Osteocyte (in vitro differentiated cells): ENCODE measurements at regions not wholly inside any gene's neighbourhood (a gene's known extent, or its start where the extent isn't known, plus 50 kb on each side); places are given as distances from the start of the nearest gene placed in this dataset.

Source experiments
- DNase-seq: peaks from one replicate; pipeline ENCODE4 v3.0.0; 2021; ENCODE audit warnings: mixed read lengths; ENCODE audit not compliant: unreplicated experiment; ENCODE audit errors: extremely low spot score
- H3K27ac Mint-ChIP-seq: one replicate; pipeline ENCODE4 v1.8.0; 2021; ENCODE audit warnings: mild to moderate bottlenecking, mixed read lengths; ENCODE audit not compliant: unreplicated experiment
- H3K27me3 Mint-ChIP-seq: one replicate; pipeline ENCODE4 v1.8.0; 2021; ENCODE audit warnings: mixed read lengths; ENCODE audit not compliant: unreplicated experiment
- H3K36me3 Mint-ChIP-seq: one replicate; pipeline ENCODE4 v1.8.0; 2021; ENCODE audit warnings: mixed read lengths; ENCODE audit not compliant: unreplicated experiment
- H3K4me1 Mint-ChIP-seq: one replicate; pipeline ENCODE4 v1.8.0; 2021; ENCODE audit warnings: mixed read lengths; ENCODE audit not compliant: unreplicated experiment
- H3K4me3 Mint-ChIP-seq: one replicate; pipeline ENCODE4 v1.8.0; 2021; ENCODE audit warnings: mild to moderate bottlenecking, moderate library complexity, mixed read lengths; ENCODE audit not compliant: unreplicated experiment
- H3K9me3 Mint-ChIP-seq: one replicate; pipeline ENCODE4 v1.8.0; 2021; ENCODE audit warnings: mixed read lengths; ENCODE audit not compliant: unreplicated experiment
- CTCF ChIP-seq: fragments of 200-600 bp; sonication (generic); IDR thresholded peaks from 2 replicates; pipeline ENCODE4 v1.5.0; 2021; ENCODE audit warnings: antibody characterized with exemption, mild to moderate bottlenecking, moderate library complexity

DNA sequence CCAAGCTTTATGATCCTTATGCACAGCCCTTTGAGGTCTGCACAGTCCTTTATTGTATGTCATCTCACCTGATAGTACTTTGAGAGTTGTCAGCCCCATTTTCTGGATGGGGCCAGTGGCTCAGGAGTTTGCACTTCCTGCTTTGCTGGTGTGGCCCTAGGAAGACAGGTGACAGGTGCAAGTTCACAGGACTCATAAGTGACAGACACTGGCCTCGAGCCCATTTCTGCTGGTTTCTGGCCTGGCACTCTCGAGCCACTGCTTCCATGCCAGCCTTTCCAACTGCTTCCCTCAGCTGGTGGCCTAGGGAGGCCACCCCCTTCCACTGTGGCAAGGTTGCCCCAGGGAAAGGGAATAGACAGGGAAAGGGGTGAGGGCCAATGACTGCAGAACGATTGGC, 84.4 kb upstream of the CCL1 start:
- no peak for TF ChIP-seq CTCF
- Mint-ChIP-seq H3K27ac (no peak overlapping the region), H3K4me1 (no peaks in the 10 kb centered on the region), H3K4me3 (no peak overlapping the region), H3K36me3 (no peaks in the 10 kb centered on the region), H3K9me3 (no peaks in the 10 kb centered on the region), H3K27me3 (no peaks in the 10 kb centered on the region)
- DNase-seq = no peak

DNA sequence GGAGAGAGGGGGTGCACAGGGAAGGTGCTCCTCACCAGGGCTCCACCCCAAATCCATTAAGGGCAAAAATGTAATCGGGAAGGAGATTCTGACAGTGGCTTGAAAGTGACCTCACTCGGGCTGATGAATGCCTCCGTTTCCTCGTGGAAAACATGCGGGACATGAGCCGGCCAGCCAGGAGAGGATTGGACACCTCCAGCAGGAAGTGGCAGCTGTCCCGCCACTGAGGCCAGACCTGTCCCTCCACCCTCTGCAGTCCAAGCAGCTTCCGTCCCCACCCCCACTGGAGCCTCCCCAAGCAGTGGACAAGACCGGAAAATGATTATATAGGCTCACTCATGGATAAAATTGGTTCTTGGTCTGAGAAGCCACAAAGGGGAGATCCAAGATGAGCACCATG, 82.1 kb upstream of the CCL1 start:
- DNase-seq = no peak
- Mint-ChIP-seq H3K4me3 (no peak overlapping the region), H3K27ac (no peak overlapping the region), H3K9me3 (no peaks in the 10 kb centered on the region), H3K27me3 (no peaks in the 10 kb centered on the region), H3K4me1 (no peaks in the 10 kb centered on the region), H3K36me3 (no peaks in the 10 kb centered on the region)
- no peak for TF ChIP-seq CTCF

- Mint-ChIP-seq H3K27ac (no peak overlapping the region), H3K9me3 (no peaks in the 10 kb centered on the region), H3K4me3 (no peak overlapping the region), H3K27me3 (no peaks in the 10 kb centered on the region), H3K36me3 (no peaks in the 10 kb centered on the region), H3K4me1 (no peaks in the 10 kb centered on the region)
- no peak for DNase-seq
- peak; percentile 14 for TF ChIP-seq CTCF
These were observed 80.8 kb upstream of the CCL1 start for GRCh38 chr17:34443619-34444469.

- no peak overlapping the region for H3K4me3 Mint-ChIP-seq
- DNase-seq = no peak
- no peaks in the 10 kb centered on the region for H3K9me3 Mint-ChIP-seq
- no peaks in the 10 kb centered on the region for H3K36me3 Mint-ChIP-seq
- no peaks in the 10 kb centered on the region for H3K27me3 Mint-ChIP-seq
- no peak overlapping the region for H3K27ac Mint-ChIP-seq
- TF ChIP-seq CTCF = no peak
- H3K4me1 Mint-ChIP-seq = no peaks in the 10 kb centered on the region
These were observed 79.5 kb upstream of the CCL1 start for GRCh38 chr17:34442387-34443111.

DNA sequence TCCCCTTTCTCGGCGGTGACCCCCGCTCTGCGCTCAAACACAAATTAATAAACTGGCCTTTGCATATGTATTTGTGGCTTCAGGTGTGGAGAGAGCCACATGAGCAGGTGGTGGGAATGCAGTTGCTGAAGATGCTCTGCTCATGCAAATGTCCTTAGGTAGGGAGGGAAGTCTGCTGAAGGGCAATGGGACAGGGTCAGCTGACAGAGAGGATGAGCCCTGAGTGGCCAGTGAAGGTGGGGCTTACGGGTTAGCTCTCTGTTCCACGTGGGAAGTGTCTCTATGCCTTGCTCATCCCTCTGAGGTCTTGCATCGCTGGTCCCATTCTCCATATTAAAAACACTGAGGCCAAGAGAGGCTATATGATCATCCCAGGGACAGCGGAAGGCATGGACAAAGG, 74.2 kb upstream of the CCL1 start:
- DNase-seq = no peak
- no peak for TF ChIP-seq CTCF
- Mint-ChIP-seq H3K27ac (no peak overlapping the region), H3K27me3 (no peaks in the 10 kb centered on the region), H3K4me3 (no peak overlapping the region), H3K36me3 (no peaks in the 10 kb centered on the region), H3K9me3 (no peaks in the 10 kb centered on the region), H3K4me1 (no peaks in the 10 kb centered on the region)
